ENCODE measurements at regions not wholly inside any gene's neighbourhood (a gene's known extent, or its start where the extent isn't known, plus 50 kb on each side); places are given as distances from the start of the nearest gene placed in this dataset.
"Not testable (repeated sequence)": the region's sequence is repeated elsewhere in the genome, so short reads cannot be mapped to it uniquely, and the experiment has no call there.

GRCh38 chr12:47437570-47437969 lies 268.3 kb downstream of the RPAP3 start:
- no peaks in the 10 kb centered on the region for H3K27me3 ChIP-seq (replicated peaks; ENCODE audit: insufficient read depth)
- peaks cover 13% of the 10 kb centered on the region for H3K9me3 ChIP-seq
- ATAC-seq (ENCODE audit: insufficient number of reproducible peaks, low FRiP score, low read depth) (no peak), DNase-seq (ENCODE audit: low spot score) (no peak)
- no peak overlapping the region for H3K4me3 ChIP-seq
- TF ChIP-seq CTCF (IDR thresholded peaks at IDR 0.05): no peak
- no peak overlapping the region for H3K27ac ChIP-seq
- H3K36me3 ChIP-seq: no peaks in the 10 kb centered on the region
- H3K4me1 ChIP-seq (ENCODE audit: control insufficient read depth in 1 of 2, low read depth in 2 of 2): no peaks in the 10 kb centered on the region

- no peak for ATAC-seq (ENCODE audit: insufficient number of reproducible peaks, low FRiP score, low read depth)
- no peaks in the 10 kb centered on the region for H3K27me3 ChIP-seq (replicated peaks; ENCODE audit: insufficient read depth)
- no peak overlapping the region for H3K27ac ChIP-seq
- H3K9me3 ChIP-seq: peaks cover 11% of the 10 kb centered on the region
- no peak for DNase-seq (ENCODE audit: low spot score)
- no peak overlapping the region for H3K4me3 ChIP-seq
- H3K4me1 ChIP-seq (ENCODE audit: control insufficient read depth in 1 of 2, low read depth in 2 of 2): no peaks in the 10 kb centered on the region
- TF ChIP-seq CTCF (IDR thresholded peaks at IDR 0.05): no peak
- H3K36me3 ChIP-seq: no peaks in the 10 kb centered on the region
Measured at GRCh38 chr12:47433876-47434275, 272.0 kb downstream of the RPAP3 start.

GRCh38 chr12:47426678-47427309 lies 279.0 kb downstream of the RPAP3 start:
- DNase-seq (ENCODE audit: low spot score); ATAC-seq (ENCODE audit: insufficient number of reproducible peaks, low FRiP score, low read depth); H3K27me3 ChIP-seq (replicated peaks; ENCODE audit: insufficient read depth); H3K4me3 ChIP-seq; H3K27ac ChIP-seq; H3K36me3 ChIP-seq; H3K9me3 ChIP-seq: not testable (repeated sequence)
- H3K4me1 ChIP-seq (ENCODE audit: control insufficient read depth in 1 of 2, low read depth in 2 of 2): peaks cover 0 to 12% of the 10 kb centered on the region in 2 donors

- no peak overlapping the region for H3K27ac ChIP-seq
- H3K4me3 ChIP-seq: no peak overlapping the region
- H3K27me3 ChIP-seq (replicated peaks; ENCODE audit: insufficient read depth): no peaks in the 10 kb centered on the region
- no peaks in the 10 kb centered on the region for H3K36me3 ChIP-seq
- ATAC-seq (ENCODE audit: insufficient number of reproducible peaks, low FRiP score, low read depth): no peak
- H3K9me3 ChIP-seq: no peaks in the 10 kb centered on the region
- DNase-seq (ENCODE audit: low spot score): no peak
- TF ChIP-seq CTCF (IDR thresholded peaks at IDR 0.05): no peak
- H3K4me1 ChIP-seq (ENCODE audit: control insufficient read depth in 1 of 2, low read depth in 2 of 2): peaks cover 0 to 12% of the 10 kb centered on the region in 2 donors
Measured at GRCh38 chr12:47422611-47423010, 283.2 kb downstream of the RPAP3 start.

GRCh38 chr12:47419497-47419896 lies 286.3 kb downstream of the RPAP3 start:
- H3K4me1 ChIP-seq (ENCODE audit: control insufficient read depth in 1 of 2, low read depth in 2 of 2): peaks cover 0 to 12% of the 10 kb centered on the region in 2 donors
- no peak for ATAC-seq (ENCODE audit: insufficient number of reproducible peaks, low FRiP score, low read depth)
- no peak for TF ChIP-seq CTCF (IDR thresholded peaks at IDR 0.05)

GRCh38 chr12:47417955-47418354 lies 287.9 kb downstream of the RPAP3 start:
- no peak overlapping the region for H3K27ac ChIP-seq
- H3K4me3 ChIP-seq: no peak overlapping the region
- ATAC-seq (ENCODE audit: insufficient number of reproducible peaks, low FRiP score, low read depth): no peak
- H3K9me3 ChIP-seq: no peaks in the 10 kb centered on the region
- TF ChIP-seq CTCF (IDR thresholded peaks at IDR 0.05): no peak
- H3K36me3 ChIP-seq: no peaks in the 10 kb centered on the region
- H3K27me3 ChIP-seq (replicated peaks; ENCODE audit: insufficient read depth): no peaks in the 10 kb centered on the region
- H3K4me1 ChIP-seq (ENCODE audit: control insufficient read depth in 1 of 2, low read depth in 2 of 2): peaks cover 0 to 10% of the 10 kb centered on the region in 2 donors
- DNase-seq (ENCODE audit: low spot score): no peak

More at GRCh38 chr12:47419497-47419896, 286.3 kb downstream of the RPAP3 start:
- Histone ChIP-seq H3K27me3 (replicated peaks; ENCODE audit: insufficient read depth) (no peaks in the 10 kb centered on the region), H3K27ac (no peak overlapping the region), H3K9me3 (no peaks in the 10 kb centered on the region), H3K4me3 (no peak overlapping the region), H3K36me3 (no peaks in the 10 kb centered on the region)
- DNase-seq (ENCODE audit: low spot score): no peak

Measured in thoracic aorta (tissue), 2 donors.